Liver (tissue), 8 donors: ENCODE measurements at regions not wholly inside any gene's neighbourhood (a gene's known extent, or its start where the extent isn't known, plus 50 kb on each side); places are given as distances from the start of the nearest gene placed in this dataset.

Experiments used
- DNase-seq: peaks from one replicate; pipeline ENCODE4 v3.0.0-alpha.2; 2017; ENCODE audit warnings: low spot score
- H3K27ac ChIP-seq, 2 donors: one replicate each; pipeline ENCODE4 v1.7.0; 2013; ENCODE audit warnings: inconsistent platforms in 2 of 2, low read length in 2 of 2, control low read depth in 1 of 2, low read depth in 1 of 2, mild to moderate bottlenecking in 1 of 2
- H3K27me3 ChIP-seq, 4 donors: one replicate each; pipeline versions ENCODE4 v1.6.1 to v1.7.0; 2013; ENCODE audit warnings: low read length in 3 of 4, inconsistent platforms in 1 of 4, mild to moderate bottlenecking in 1 of 4, moderate library complexity in 1 of 4; ENCODE audit not compliant: control insufficient read depth in 4 of 4, insufficient read depth in 4 of 4
- H3K36me3 ChIP-seq, 4 donors: one replicate each; pipeline versions ENCODE4 v1.6.1 to v1.7.0; 2013; ENCODE audit warnings: low read length in 3 of 4, mild to moderate bottlenecking in 3 of 4, low read depth in 1 of 4, moderate library complexity in 1 of 4; ENCODE audit not compliant: control insufficient read depth in 4 of 4, insufficient read depth in 3 of 4
- H3K4me1 ChIP-seq, 4 donors: one replicate each; pipeline versions ENCODE4 v1.6.1 to v1.7.0; 2013; ENCODE audit warnings: low read length in 3 of 4, mild to moderate bottlenecking in 3 of 4, moderate library complexity in 1 of 4; ENCODE audit not compliant: control insufficient read depth in 4 of 4, insufficient read depth in 4 of 4
- H3K4me3 ChIP-seq, 3 donors: one replicate each; pipeline versions ENCODE4 v1.6.1 to v1.7.0; 2013; ENCODE audit warnings: low read length in 3 of 3, control low read depth in 1 of 3, low read depth in 1 of 3, mild to moderate bottlenecking in 1 of 3
- H3K9ac ChIP-seq, 2 donors: one replicate each; pipeline ENCODE4 v1.7.0; 2013; ENCODE audit warnings: low read length in 2 of 2, mild to moderate bottlenecking in 2 of 2, moderate library complexity in 2 of 2, control low read depth in 1 of 2, low read depth in 1 of 2
- H3K9me3 ChIP-seq, 4 donors: one replicate each; pipeline versions ENCODE4 v1.6.1 to v1.7.0; 2013; ENCODE audit warnings: low read length in 3 of 4; ENCODE audit not compliant: control insufficient read depth in 4 of 4
- EGR1 ChIP-seq, 2 donors: IDR thresholded peaks; 2 replicates each; pipeline ENCODE4 v1.6.1; 2016 to 2018; ENCODE audit warnings: antibody characterized with exemption in 2 of 2, low read depth in 2 of 2
- FOXA1 ChIP-seq: IDR thresholded peaks from 2 replicates; pipeline ENCODE4 v1.6.1; 2016; ENCODE audit warnings: antibody characterized with exemption
- FOXA2 ChIP-seq: IDR thresholded peaks from 2 replicates; pipeline ENCODE4 v1.6.1; 2016; ENCODE audit warnings: antibody characterized with exemption
- GABPA ChIP-seq, 2 donors: IDR thresholded peaks in 1 of 2; conservative IDR thresholded peaks in 1 of 2; 2 replicates each; pipeline ENCODE4 v1.6.1; 2016; ENCODE audit warnings: antibody characterized with exemption in 2 of 2, mild to moderate bottlenecking in 1 of 2, moderate library complexity in 1 of 2
- HNF4A ChIP-seq, 2 donors: conservative IDR thresholded peaks; 2 replicates each; pipeline ENCODE4 v1.6.1; 2016; ENCODE audit warnings: antibody characterized with exemption in 2 of 2, mild to moderate bottlenecking in 2 of 2
- HNF4G ChIP-seq: IDR thresholded peaks from 2 replicates; pipeline ENCODE4 v1.6.1; 2016; ENCODE audit warnings: antibody characterized with exemption
- JUND ChIP-seq, 2 donors: IDR thresholded peaks; 2 replicates each; pipeline ENCODE4 v1.6.1; 2016; ENCODE audit warnings: antibody characterized with exemption in 2 of 2
- NR2F2 ChIP-seq: IDR thresholded peaks from 2 replicates; pipeline ENCODE4 v1.6.1; 2016; ENCODE audit warnings: antibody characterized with exemption
- RAD21 ChIP-seq, 2 donors: IDR thresholded peaks; 2 replicates each; pipeline ENCODE4 v1.6.1; 2016; ENCODE audit warnings: antibody characterized with exemption in 2 of 2, mild to moderate bottlenecking in 2 of 2
- REST ChIP-seq: IDR thresholded peaks from 2 replicates; pipeline ENCODE4 v1.6.1; 2016; ENCODE audit warnings: antibody characterized with exemption, mild to moderate bottlenecking
- RXRA ChIP-seq, 2 donors: IDR thresholded peaks; 2 replicates each; pipeline ENCODE4 v1.6.1; 2017 to 2018; ENCODE audit warnings: antibody characterized with exemption in 2 of 2, mild to moderate bottlenecking in 1 of 2
- SP1 ChIP-seq: IDR thresholded peaks from 2 replicates; pipeline ENCODE4 v1.6.1; 2018; ENCODE audit warnings: antibody characterized with exemption, mild to moderate bottlenecking
- TAF1 ChIP-seq: conservative IDR thresholded peaks from 2 replicates; pipeline ENCODE4 v1.6.1; 2016; ENCODE audit warnings: antibody characterized with exemption, mild to moderate bottlenecking
- YY1 ChIP-seq: IDR thresholded peaks from 2 replicates; pipeline ENCODE4 v1.6.1; 2016; ENCODE audit warnings: antibody characterized with exemption, mild to moderate bottlenecking
- WGBS: extraction: QIAGEN DNeasy Blood & Tissue Kit; methylation state at CpG from one replicate; pipeline ENCODE4 v1.1.7; 2013; 5-methylcytosine and 5-hydroxymethylcytosine counted together
- TF ChIP-seq, protein P1 (sequence below): IDR thresholded peaks from 2 replicates; pipeline ENCODE4 v1.6.1; 2016; ENCODE audit warnings: antibody characterized with exemption
- TF ChIP-seq, protein P2 (sequence below): fragments of 150-350 bp; IDR thresholded peaks from 2 replicates; pipeline ENCODE4 v1.5.1; 2017; ENCODE audit warnings: improper control_type of control experiment, low read depth, low read length; ENCODE audit not compliant: missing input control
- TF ChIP-seq, protein P3 (sequence below): IDR thresholded peaks from 2 replicates; pipeline ENCODE4 v1.6.1; 2016; ENCODE audit warnings: antibody characterized with exemption
- donor health status: healthy.
- donor health status: healthy.
- donor health status: healthy.
- donor health status: healthy.
- donor health status: healthy.

- 70% methylated on average over 3 of the region's 3 CpGs for WGBS
- Histone ChIP-seq H3K9ac (no peak overlapping the region), H3K4me3 (no peak overlapping the region), H3K4me1 (no peaks in the 10 kb centered on the region), H3K9me3 (peaks cover 0 to 3% (median 0%) of the 10 kb centered on the region in 4 donors), H3K36me3 (no peaks in the 10 kb centered on the region), H3K27me3 (no peaks in the 10 kb centered on the region), H3K27ac (no peak overlapping the region)
- no peak for TF ChIP-seq EGR1 (IDR thresholded peaks at IDR 0.05; ENCODE audit: low read depth in 2 of 2)
- TF ChIP-seq RXRA (IDR thresholded peaks at IDR 0.05) = no peak
- TF ChIP-seq, protein P1, sequence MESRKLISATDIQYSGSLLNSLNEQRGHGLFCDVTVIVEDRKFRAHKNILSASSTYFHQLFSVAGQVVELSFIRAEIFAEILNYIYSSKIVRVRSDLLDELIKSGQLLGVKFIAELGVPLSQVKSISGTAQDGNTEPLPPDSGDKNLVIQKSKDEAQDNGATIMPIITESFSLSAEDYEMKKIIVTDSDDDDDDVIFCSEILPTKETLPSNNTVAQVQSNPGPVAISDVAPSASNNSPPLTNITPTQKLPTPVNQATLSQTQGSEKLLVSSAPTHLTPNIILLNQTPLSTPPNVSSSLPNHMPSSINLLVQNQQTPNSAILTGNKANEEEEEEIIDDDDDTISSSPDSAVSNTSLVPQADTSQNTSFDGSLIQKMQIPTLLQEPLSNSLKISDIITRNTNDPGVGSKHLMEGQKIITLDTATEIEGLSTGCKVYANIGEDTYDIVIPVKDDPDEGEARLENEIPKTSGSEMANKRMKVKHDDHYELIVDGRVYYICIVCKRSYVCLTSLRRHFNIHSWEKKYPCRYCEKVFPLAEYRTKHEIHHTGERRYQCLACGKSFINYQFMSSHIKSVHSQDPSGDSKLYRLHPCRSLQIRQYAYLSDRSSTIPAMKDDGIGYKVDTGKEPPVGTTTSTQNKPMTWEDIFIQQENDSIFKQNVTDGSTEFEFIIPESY = no peak
- TF ChIP-seq REST = no peak
- TF ChIP-seq JUND (IDR thresholded peaks at IDR 0.05) = no peak
- TF ChIP-seq, protein P2, sequence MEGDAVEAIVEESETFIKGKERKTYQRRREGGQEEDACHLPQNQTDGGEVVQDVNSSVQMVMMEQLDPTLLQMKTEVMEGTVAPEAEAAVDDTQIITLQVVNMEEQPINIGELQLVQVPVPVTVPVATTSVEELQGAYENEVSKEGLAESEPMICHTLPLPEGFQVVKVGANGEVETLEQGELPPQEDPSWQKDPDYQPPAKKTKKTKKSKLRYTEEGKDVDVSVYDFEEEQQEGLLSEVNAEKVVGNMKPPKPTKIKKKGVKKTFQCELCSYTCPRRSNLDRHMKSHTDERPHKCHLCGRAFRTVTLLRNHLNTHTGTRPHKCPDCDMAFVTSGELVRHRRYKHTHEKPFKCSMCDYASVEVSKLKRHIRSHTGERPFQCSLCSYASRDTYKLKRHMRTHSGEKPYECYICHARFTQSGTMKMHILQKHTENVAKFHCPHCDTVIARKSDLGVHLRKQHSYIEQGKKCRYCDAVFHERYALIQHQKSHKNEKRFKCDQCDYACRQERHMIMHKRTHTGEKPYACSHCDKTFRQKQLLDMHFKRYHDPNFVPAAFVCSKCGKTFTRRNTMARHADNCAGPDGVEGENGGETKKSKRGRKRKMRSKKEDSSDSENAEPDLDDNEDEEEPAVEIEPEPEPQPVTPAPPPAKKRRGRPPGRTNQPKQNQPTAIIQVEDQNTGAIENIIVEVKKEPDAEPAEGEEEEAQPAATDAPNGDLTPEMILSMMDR = no peak
- TF ChIP-seq RAD21 (IDR thresholded peaks at IDR 0.05) = no peak
- TF ChIP-seq YY1 = no peak
- no peak for TF ChIP-seq FOXA2
- no peak for TF ChIP-seq FOXA1
- no peak for TF ChIP-seq HNF4G
- no peak for TF ChIP-seq TAF1
- no peak for TF ChIP-seq SP1
- no peak for TF ChIP-seq NR2F2
- TF ChIP-seq, protein P3, sequence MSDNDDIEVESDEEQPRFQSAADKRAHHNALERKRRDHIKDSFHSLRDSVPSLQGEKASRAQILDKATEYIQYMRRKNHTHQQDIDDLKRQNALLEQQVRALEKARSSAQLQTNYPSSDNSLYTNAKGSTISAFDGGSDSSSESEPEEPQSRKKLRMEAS = no peak
- no peak for TF ChIP-seq GABPA (IDR thresholded peaks at IDR 0.05 in 1 of 2, conservative IDR thresholded peaks at IDR 0.05 in 1 of 2)
- no peak for TF ChIP-seq HNF4A (conservative IDR thresholded peaks at IDR 0.05)
- no peak for DNase-seq
Observed at GRCh38 chr11:100459811-100460210, 227.3 kb upstream of the ARHGAP42 start.

GRCh38 chr11:100460426-100460825, 226.7 kb upstream of the ARHGAP42 start:
- TF ChIP-seq GABPA (IDR thresholded peaks at IDR 0.05 in 1 of 2, conservative IDR thresholded peaks at IDR 0.05 in 1 of 2) = no peak

More at GRCh38 chr11:100460426-100460825, 226.7 kb upstream of the ARHGAP42 start:
- no peaks in the 10 kb centered on the region for H3K27me3 ChIP-seq
- no peak overlapping the region for H3K9ac ChIP-seq
- no peak for DNase-seq
- H3K27ac ChIP-seq = no peak overlapping the region
- H3K4me3 ChIP-seq = no peak overlapping the region
- no peaks in the 10 kb centered on the region for H3K4me1 ChIP-seq
- 86% methylated on average over 3 of the region's 3 CpGs for WGBS
- H3K36me3 ChIP-seq = no peaks in the 10 kb centered on the region
- peaks cover 0 to 3% (median 0%) of the 10 kb centered on the region in 4 donors for H3K9me3 ChIP-seq
